ENCODE measurements at regions not wholly inside any gene's neighbourhood (a gene's known extent, or its start where the extent isn't known, plus 50 kb on each side); places are given as distances from the start of the nearest gene placed in this dataset.

DNA sequence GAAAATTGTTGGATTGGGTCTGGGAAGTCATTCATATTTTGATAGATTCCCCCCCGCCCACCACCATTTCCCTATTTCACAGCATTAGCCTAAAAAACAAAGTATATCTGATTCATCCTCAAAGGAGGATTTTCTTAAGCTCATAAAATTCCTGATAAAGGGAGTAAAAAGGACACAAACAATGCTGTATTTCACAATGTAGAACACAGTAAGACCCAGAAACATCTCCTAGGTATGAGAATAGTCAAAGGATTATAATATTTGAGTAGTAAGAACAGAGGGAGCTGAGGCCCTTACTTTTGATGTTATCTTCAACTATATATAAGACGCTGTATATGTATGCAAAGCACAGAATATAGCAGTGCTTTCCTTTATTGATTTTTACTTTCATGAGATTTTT is 225.3 kb downstream of the TGFB2 start:
- DNase-seq (ENCODE audit: low spot score): no peak
- Mint-ChIP-seq H3K4me3 (ENCODE audit: low read depth) (no peak overlapping the region), H3K36me3 (ENCODE audit: low read depth) (no peaks in the 10 kb centered on the region), H3K4me1 (ENCODE audit: low read depth) (no peaks in the 10 kb centered on the region), H3K9me3 (no peaks in the 10 kb centered on the region), H3K27me3 (ENCODE audit: low read depth) (no peaks in the 10 kb centered on the region), H3K27ac (no peak overlapping the region)
- intact Hi-C loops (cut with micrococcal nuclease): no loop called here

DNA sequence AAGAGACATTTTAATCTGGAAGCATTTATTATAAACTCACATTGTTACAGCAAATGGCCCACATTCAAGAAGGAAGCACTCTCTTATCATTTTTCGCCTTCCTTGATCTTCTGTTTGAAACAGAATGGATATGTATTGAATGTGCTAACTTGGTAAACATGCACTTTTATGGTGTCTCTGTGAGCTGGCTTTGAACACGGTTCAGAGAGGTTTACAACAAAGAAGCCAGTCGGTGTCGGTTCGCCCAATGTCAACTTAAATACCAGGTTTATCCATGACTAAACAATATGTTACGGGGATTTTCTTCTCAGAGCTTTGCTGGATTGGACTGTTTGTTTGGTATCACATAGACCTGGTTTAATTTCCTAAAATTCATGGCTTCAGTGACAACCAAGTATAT is 226.4 kb downstream of the TGFB2 start:
- no peak for DNase-seq (ENCODE audit: low spot score)
- Mint-ChIP-seq H3K9me3 (no peaks in the 10 kb centered on the region), H3K27me3 (ENCODE audit: low read depth) (no peaks in the 10 kb centered on the region), H3K4me1 (ENCODE audit: low read depth) (no peaks in the 10 kb centered on the region), H3K36me3 (ENCODE audit: low read depth) (no peaks in the 10 kb centered on the region), H3K27ac (no peak overlapping the region), H3K4me3 (ENCODE audit: low read depth) (no peak overlapping the region)
- intact Hi-C loops (cut with micrococcal nuclease): no loop called here

DNA sequence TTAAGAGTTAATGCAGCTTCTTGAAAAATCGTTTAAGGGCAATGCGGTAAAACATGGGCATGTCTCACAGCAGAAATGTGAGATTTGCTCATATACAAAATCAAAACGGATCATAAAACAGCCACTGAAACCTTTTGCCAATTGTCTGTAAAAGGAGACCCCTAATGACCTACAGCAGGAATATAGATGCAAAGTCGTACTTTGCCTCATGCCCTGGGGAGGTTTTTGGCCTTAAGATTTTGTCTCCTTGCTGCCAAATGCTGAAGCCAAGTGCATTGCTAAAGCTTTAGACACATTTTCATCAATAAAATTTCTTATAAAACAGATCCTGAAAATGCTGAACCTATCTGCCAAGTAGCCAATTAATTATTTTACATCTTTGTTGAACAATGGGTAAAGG is 226.9 kb downstream of the TGFB2 start:
- Mint-ChIP-seq H3K27ac (no peak overlapping the region), H3K36me3 (ENCODE audit: low read depth) (no peaks in the 10 kb centered on the region), H3K27me3 (ENCODE audit: low read depth) (no peaks in the 10 kb centered on the region), H3K9me3 (no peaks in the 10 kb centered on the region), H3K4me3 (ENCODE audit: low read depth) (no peak overlapping the region), H3K4me1 (ENCODE audit: low read depth) (no peaks in the 10 kb centered on the region)
- intact Hi-C loops (cut with micrococcal nuclease): no loop called here
- DNase-seq (ENCODE audit: low spot score): no peak

DNA sequence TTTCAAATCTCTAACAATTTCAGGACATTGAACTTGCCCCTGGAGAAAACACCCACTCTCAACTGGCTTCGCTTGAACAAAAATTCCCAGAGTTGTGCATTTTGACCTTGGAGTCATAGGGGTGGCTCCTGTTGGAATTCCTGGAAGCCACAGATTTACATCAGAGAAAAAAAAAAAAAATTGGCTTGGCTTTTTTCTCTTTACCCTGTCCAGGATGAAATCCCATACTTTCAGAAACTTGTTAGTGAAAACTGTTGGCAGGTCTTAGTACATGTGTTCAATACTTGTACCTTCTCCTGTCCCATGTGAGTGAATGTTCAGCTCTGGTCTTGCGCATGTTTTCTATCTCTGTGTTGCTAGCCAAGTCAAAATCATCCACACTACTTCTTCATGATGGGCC is 228.8 kb downstream of the TGFB2 start:
- no peaks in the 10 kb centered on the region for H3K4me1 Mint-ChIP-seq (ENCODE audit: low read depth)
- H3K9me3 Mint-ChIP-seq: no peaks in the 10 kb centered on the region
- no peak overlapping the region for H3K4me3 Mint-ChIP-seq (ENCODE audit: low read depth)
- no peak for DNase-seq (ENCODE audit: low spot score)
- intact Hi-C loops (cut with micrococcal nuclease): no loop called here
- H3K27me3 Mint-ChIP-seq (ENCODE audit: low read depth): no peaks in the 10 kb centered on the region
- no peaks in the 10 kb centered on the region for H3K36me3 Mint-ChIP-seq (ENCODE audit: low read depth)
- H3K27ac Mint-ChIP-seq: no peak overlapping the region

DNA sequence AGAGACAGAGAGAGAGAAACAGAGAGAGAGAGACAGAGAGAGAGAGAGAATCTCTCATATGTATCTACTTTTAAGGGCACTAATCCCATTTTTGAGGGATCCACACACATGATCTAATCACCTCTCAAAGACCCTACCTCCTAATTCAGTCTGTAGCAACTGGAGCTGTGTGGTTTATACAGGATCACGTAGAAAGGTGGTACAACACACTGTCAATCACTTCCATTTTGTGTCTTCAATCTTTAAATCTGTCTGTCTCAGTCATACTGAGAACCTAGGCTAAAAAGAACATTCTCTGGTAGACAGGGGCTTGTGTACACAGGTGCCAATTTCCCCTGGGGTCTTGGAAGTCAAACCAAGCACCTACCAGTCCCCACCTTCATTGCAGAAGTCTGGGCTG is 229.9 kb downstream of the TGFB2 start:
- no peak overlapping the region for H3K4me3 Mint-ChIP-seq (ENCODE audit: low read depth)

DNA sequence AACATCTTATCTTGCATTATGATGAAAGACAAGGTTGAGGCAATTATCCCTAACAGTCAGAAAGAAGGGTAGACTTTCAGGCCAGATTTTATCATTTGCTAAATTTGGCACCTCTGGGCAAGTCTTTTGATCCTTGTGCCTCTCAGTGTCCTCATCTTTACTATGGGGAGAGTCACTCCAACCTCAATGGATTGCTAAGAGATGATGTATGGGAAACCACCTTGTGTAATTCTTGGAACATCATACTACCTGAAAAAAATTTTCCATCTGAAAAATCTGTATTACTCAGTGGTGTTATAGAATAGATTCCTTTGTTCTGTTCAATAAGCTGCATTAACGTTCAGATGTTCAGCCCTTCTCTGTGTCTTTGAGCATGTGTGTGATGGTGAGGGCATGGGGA is 230.7 kb downstream of the TGFB2 start:
- Mint-ChIP-seq H3K4me3 (ENCODE audit: low read depth) (no peak overlapping the region), H3K36me3 (ENCODE audit: low read depth) (no peaks in the 10 kb centered on the region), H3K4me1 (ENCODE audit: low read depth) (no peaks in the 10 kb centered on the region), H3K9me3 (no peaks in the 10 kb centered on the region), H3K27ac (no peak overlapping the region), H3K27me3 (ENCODE audit: low read depth) (no peaks in the 10 kb centered on the region)
- DNase-seq (ENCODE audit: low spot score): no peak
- intact Hi-C loops (cut with micrococcal nuclease): no loop called here

More for the DNA sequence above, 229.9 kb downstream of the TGFB2 start:
- Mint-ChIP-seq H3K4me1 (ENCODE audit: low read depth) (no peaks in the 10 kb centered on the region), H3K27ac (no peak overlapping the region), H3K27me3 (ENCODE audit: low read depth) (no peaks in the 10 kb centered on the region), H3K36me3 (ENCODE audit: low read depth) (no peaks in the 10 kb centered on the region), H3K9me3 (no peaks in the 10 kb centered on the region)
- DNase-seq (ENCODE audit: low spot score): no peak
- intact Hi-C loops (cut with micrococcal nuclease): no loop called here

DNA sequence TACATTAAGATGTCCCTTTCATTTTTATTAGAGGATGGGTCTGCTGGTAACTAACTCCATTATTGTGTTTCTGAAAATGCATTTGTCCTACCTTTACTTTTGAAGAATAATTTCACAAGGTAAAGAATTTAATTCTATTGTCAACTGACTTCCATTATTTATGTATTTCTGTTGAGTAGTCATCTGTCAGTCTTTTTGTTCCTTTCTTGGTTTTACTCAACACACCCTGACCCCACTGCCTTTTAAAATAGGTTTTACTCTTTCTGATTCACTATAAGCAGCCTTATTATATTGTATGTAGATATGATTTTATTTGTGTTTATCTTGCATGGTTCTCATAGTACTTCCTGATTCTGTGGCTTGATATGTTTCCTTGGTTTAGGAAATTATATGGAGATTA is 237.5 kb downstream of the TGFB2 start:
- intact Hi-C loops (cut with micrococcal nuclease): no loop called here

DNA sequence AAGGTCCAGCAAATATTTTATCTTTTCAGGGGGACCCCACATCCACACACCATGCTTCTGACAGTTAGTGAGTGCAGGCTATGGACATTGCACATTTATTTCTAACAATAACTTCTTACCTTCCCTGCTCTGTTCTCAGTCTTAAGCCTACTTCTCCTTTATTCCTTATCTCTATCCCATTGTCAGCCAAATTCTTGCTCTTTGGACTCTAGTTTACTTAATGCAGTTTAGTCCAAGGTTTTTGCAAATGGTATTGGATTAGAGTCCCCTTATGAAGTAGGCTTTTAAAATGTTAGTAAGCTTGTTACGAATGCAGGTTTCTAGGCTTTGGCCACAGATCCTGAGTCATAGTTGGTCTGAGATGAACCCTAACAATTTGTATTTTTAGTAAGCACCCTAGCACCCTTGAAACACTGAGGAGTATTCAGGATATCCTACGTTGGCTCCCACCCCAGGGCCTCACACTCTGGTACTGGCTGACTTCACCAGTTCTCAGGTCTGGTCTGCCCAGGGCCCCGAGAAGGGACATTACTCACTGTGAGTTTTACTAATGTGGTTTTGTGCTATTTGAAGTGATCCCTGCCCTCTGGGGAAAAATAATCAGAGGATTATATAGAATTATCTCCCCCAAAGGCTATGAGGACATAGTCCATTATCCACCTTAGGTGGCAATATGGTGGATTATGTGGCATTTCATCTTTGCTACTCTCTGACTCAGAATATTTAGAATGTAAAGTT is 239.5 kb downstream of the TGFB2 start:
- no peak overlapping the region for H3K4me3 Mint-ChIP-seq (ENCODE audit: low read depth)
- intact Hi-C loops (cut with micrococcal nuclease): no loop called here
- no peaks in the 10 kb centered on the region for H3K9me3 Mint-ChIP-seq
- DNase-seq (ENCODE audit: low spot score): no peak
- no peaks in the 10 kb centered on the region for H3K36me3 Mint-ChIP-seq (ENCODE audit: low read depth)
- no peaks in the 10 kb centered on the region for H3K4me1 Mint-ChIP-seq (ENCODE audit: low read depth)
- H3K27ac Mint-ChIP-seq: no peak overlapping the region
- H3K27me3 Mint-ChIP-seq (ENCODE audit: low read depth): no peaks in the 10 kb centered on the region

More for the DNA sequence above, 237.5 kb downstream of the TGFB2 start:
- no peak overlapping the region for H3K4me3 Mint-ChIP-seq (ENCODE audit: low read depth)
- no peaks in the 10 kb centered on the region for H3K9me3 Mint-ChIP-seq
- no peak for DNase-seq (ENCODE audit: low spot score)
- no peaks in the 10 kb centered on the region for H3K4me1 Mint-ChIP-seq (ENCODE audit: low read depth)
- no peaks in the 10 kb centered on the region for H3K27me3 Mint-ChIP-seq (ENCODE audit: low read depth)
- no peaks in the 10 kb centered on the region for H3K36me3 Mint-ChIP-seq (ENCODE audit: low read depth)
- H3K27ac Mint-ChIP-seq: no peak overlapping the region

DNA sequence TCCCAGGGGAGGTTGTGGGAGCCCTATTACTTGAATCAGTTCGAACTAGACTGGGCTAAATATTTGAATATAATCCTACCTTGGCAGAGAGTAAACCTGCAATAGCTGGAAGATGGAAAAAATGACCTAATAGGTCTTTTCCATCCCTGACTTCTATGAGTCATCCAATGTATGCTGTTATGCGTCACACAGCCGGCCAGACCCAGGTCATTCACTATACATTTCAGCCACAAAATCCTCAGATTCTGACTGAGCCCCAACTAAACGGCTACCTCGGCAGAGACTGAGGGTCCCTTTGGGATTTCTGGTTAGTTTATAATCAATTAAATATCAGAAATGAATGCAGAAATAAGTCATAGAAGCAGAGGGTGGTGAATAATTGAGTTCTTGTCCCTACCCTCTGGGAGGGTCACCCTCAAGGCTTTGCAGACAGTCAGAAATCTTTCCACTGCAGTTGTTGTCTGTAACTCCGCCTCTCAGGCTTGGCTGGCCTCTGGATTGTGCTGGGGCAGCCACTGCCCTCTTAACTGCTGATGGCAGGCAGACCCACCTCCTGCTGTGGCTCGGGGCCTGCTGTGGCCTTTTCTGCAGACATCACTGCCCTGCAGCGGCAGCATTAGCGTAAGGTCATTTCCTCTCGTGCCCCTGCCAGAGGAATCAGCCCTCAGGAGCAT is 240.5 kb downstream of the TGFB2 start:
- Mint-ChIP-seq H3K4me3 (ENCODE audit: low read depth) (no peak overlapping the region), H3K27me3 (ENCODE audit: low read depth) (no peaks in the 10 kb centered on the region), H3K9me3 (no peaks in the 10 kb centered on the region), H3K27ac (no peak overlapping the region), H3K4me1 (ENCODE audit: low read depth) (no peaks in the 10 kb centered on the region), H3K36me3 (ENCODE audit: low read depth) (no peaks in the 10 kb centered on the region)
- no peak for DNase-seq (ENCODE audit: low spot score)
- intact Hi-C loops (cut with micrococcal nuclease): no loop called here

DNA sequence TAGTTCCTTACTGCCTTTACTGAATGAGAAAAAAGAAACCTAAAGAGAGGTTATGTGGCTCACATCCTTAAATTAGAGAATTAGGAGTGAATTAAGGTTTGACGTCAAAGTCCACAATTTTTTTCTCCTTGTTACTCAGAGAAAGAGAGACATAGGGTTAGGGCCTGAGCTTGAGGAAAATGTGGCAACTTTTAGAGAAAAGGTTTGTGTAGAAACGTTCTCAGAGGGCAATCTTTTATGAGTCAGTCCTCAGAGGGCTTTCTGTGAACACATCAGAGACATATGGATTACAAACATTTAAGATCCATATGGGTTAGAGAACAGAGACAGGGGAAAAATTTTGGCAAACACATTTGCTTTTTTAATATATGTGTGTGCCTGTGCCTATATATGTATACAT is 242.8 kb downstream of the TGFB2 start:
- Mint-ChIP-seq H3K4me1 (ENCODE audit: low read depth) (no peaks in the 10 kb centered on the region), H3K4me3 (ENCODE audit: low read depth) (no peak overlapping the region), H3K27me3 (ENCODE audit: low read depth) (no peaks in the 10 kb centered on the region), H3K27ac (no peak overlapping the region), H3K36me3 (ENCODE audit: low read depth) (no peaks in the 10 kb centered on the region), H3K9me3 (no peaks in the 10 kb centered on the region)
- intact Hi-C loops (cut with micrococcal nuclease): no loop called here
- DNase-seq (ENCODE audit: low spot score): no peak

DNA sequence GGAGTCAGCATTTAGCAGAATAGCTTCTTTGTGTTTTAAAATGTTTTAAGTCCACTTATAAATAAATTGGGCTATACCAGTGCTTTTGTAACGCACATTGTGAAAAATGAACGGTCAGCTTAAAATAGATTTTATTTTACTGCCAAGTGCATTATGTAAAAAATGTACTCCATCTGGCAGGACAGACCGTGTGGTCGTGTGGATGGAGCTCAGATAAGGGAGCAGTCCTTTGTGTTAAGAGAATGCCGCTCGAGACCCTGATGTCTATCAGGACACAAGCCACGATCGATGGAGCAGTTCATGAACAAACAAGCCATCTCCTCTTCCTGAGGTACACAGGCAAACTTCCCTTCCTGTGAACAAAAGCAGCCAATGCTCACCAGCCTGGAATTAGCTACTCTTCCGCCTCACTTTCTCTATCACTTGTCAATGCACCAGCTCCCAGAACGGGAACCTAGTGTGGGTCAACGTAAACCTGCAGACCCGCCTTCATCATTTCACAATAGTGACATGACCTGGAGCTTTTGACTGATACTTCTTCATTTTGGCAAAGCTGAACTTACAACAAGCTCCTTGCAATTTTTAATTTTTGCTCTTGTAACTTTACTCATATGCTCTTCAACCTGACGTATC is 243.5 kb downstream of the TGFB2 start:
- no peaks in the 10 kb centered on the region for H3K9me3 Mint-ChIP-seq
- no peak for DNase-seq (ENCODE audit: low spot score)
- no peaks in the 10 kb centered on the region for H3K4me1 Mint-ChIP-seq (ENCODE audit: low read depth)
- H3K27me3 Mint-ChIP-seq (ENCODE audit: low read depth): no peaks in the 10 kb centered on the region
- no peak overlapping the region for H3K4me3 Mint-ChIP-seq (ENCODE audit: low read depth)
- intact Hi-C loops (cut with micrococcal nuclease): no loop called here
- no peak overlapping the region for H3K27ac Mint-ChIP-seq
- H3K36me3 Mint-ChIP-seq (ENCODE audit: low read depth): no peaks in the 10 kb centered on the region

DNA sequence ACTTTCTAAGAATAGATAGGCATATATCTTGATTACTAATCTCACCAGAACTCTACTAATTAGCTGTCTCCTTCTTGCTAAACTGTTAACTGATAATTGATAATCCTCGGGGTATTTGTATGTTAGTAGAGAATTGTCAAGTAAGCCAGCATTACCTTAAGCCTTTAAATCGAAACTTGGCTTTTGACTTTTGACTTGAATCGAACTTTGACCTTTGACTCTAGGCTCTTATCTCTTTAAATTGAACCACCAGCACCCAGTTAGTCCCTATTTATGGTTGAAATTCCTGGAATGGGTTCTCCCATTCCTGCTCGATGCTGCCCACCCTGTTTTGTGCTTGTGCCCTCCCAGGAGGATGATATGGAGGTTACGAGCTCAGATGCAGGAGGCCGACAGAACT is 244.4 kb downstream of the TGFB2 start:
- intact Hi-C loops (cut with micrococcal nuclease): no loop called here

DNA sequence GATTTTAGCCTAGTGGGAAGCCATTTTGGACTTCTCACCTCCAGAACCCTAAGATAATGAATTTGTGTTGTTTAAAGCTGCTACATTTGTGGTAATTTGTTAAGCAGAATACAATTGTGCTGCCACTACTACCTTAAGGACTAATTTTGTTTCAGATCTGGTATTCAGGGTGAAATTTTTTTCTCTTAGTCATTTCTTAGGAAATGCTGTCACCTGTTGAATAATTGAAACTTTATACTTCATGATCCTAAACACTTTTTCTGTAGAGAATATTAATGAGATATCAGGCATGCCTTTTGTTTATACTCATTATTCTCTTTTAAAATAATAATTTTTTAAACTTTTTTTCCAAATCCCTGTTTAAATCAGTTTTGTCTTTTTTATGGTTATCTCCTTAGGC is 246.8 kb downstream of the TGFB2 start:
- Mint-ChIP-seq H3K36me3 (ENCODE audit: low read depth) (no peaks in the 10 kb centered on the region), H3K4me1 (ENCODE audit: low read depth) (no peaks in the 10 kb centered on the region), H3K27me3 (ENCODE audit: low read depth) (no peaks in the 10 kb centered on the region), H3K4me3 (ENCODE audit: low read depth) (no peak overlapping the region), H3K9me3 (no peaks in the 10 kb centered on the region), H3K27ac (no peak overlapping the region)
- intact Hi-C loops (cut with micrococcal nuclease): no loop called here
- no peak for DNase-seq (ENCODE audit: low spot score)

More for the DNA sequence above, 244.4 kb downstream of the TGFB2 start:
- Mint-ChIP-seq H3K4me1 (ENCODE audit: low read depth) (no peaks in the 10 kb centered on the region), H3K4me3 (ENCODE audit: low read depth) (no peak overlapping the region), H3K27me3 (ENCODE audit: low read depth) (no peaks in the 10 kb centered on the region), H3K9me3 (no peaks in the 10 kb centered on the region), H3K36me3 (ENCODE audit: low read depth) (no peaks in the 10 kb centered on the region), H3K27ac (no peak overlapping the region)
- DNase-seq (ENCODE audit: low spot score): no peak
